ENCODE measurements at regions not wholly inside any gene's neighbourhood (a gene's known extent, or its start where the extent isn't known, plus 50 kb on each side); places are given as distances from the start of the nearest gene placed in this dataset.

- Histone ChIP-seq H3K9me2 (replicated peaks; ENCODE audit: insufficient read depth, low read length) (no peaks in the 10 kb centered on the region), H3K27ac (ENCODE audit: low read depth, low read length) (no peak overlapping the region), H3K36me3 (ENCODE audit: low read length) (no peaks in the 10 kb centered on the region), H3K4me2 (ENCODE audit: low read depth, low read length, poor library complexity, severe bottlenecking) (no peak overlapping the region), H3K79me2 (ENCODE audit: insufficient read depth, low read length) (no peaks in the 10 kb centered on the region), H2AFZ (ENCODE audit: low read depth, low read length, severe bottlenecking) (no peak overlapping the region), H4K20me1 (ENCODE audit: low read depth, low read length) (no peaks in the 10 kb centered on the region), H3K4me3 (ENCODE audit: insufficient read depth, low read length, poor library complexity, severe bottlenecking) (no peak overlapping the region), H3F3A (ENCODE audit: insufficient read depth) (no peaks in the 10 kb centered on the region), H3K27me3 (ENCODE audit: low read length) (no peaks in the 10 kb centered on the region), H3K9ac (ENCODE audit: low read length) (no peak overlapping the region), H3K9me3 (ENCODE audit: insufficient read depth, low read length) (no peaks in the 10 kb centered on the region)
- TF ChIP-seq CTCF (IDR thresholded peaks at IDR 0.05; ENCODE audit: insufficient read depth, low read length, poor library complexity, severe bottlenecking), result no peak
Measured at GRCh38 chr2:81545626-81546025, 1241.1 kb upstream of the LRRTM1 start.

- H3K79me2 ChIP-seq (ENCODE audit: insufficient read depth, low read length), result no peaks in the 10 kb centered on the region
- H3K36me3 ChIP-seq (ENCODE audit: low read length), result no peaks in the 10 kb centered on the region
- no peak overlapping the region for H2AFZ ChIP-seq (ENCODE audit: low read depth, low read length, severe bottlenecking)
- no peak overlapping the region for H3K4me3 ChIP-seq (ENCODE audit: insufficient read depth, low read length, poor library complexity, severe bottlenecking)
- TF ChIP-seq CTCF (IDR thresholded peaks at IDR 0.05; ENCODE audit: insufficient read depth, low read length, poor library complexity, severe bottlenecking) (no peak), EZH2phosphoT487 (conservative IDR thresholded peaks at IDR 0.05; ENCODE audit: low read length) (no peak)
- no peaks in the 10 kb centered on the region for H4K20me1 ChIP-seq (ENCODE audit: low read depth, low read length)
- no peaks in the 10 kb centered on the region for H3F3A ChIP-seq (ENCODE audit: insufficient read depth)
- no peaks in the 10 kb centered on the region for H3K27me3 ChIP-seq (ENCODE audit: low read length)
- no peak overlapping the region for H3K4me2 ChIP-seq (ENCODE audit: low read depth, low read length, poor library complexity, severe bottlenecking)
- no peak overlapping the region for H3K27ac ChIP-seq (ENCODE audit: low read depth, low read length)
- no peaks in the 10 kb centered on the region for H3K9me2 ChIP-seq (replicated peaks; ENCODE audit: insufficient read depth, low read length)
- no peak overlapping the region for H3K9ac ChIP-seq (ENCODE audit: low read length)
- no peaks in the 10 kb centered on the region for H3K9me3 ChIP-seq (ENCODE audit: insufficient read depth, low read length)
Measured at GRCh38 chr2:81542119-81542518, 1237.6 kb upstream of the LRRTM1 start.

GRCh38 chr2:81529944-81530343 lies 1225.4 kb upstream of the LRRTM1 start:
- no peaks in the 10 kb centered on the region for H3K27me3 ChIP-seq (ENCODE audit: low read length)
- no peak overlapping the region for H3K27ac ChIP-seq (ENCODE audit: low read depth, low read length)
- H3K9me2 ChIP-seq (replicated peaks; ENCODE audit: insufficient read depth, low read length), result no peaks in the 10 kb centered on the region
- no peak overlapping the region for H3K4me2 ChIP-seq (ENCODE audit: low read depth, low read length, poor library complexity, severe bottlenecking)
- no peaks in the 10 kb centered on the region for H3K79me2 ChIP-seq (ENCODE audit: insufficient read depth, low read length)
- H3K4me3 ChIP-seq (ENCODE audit: insufficient read depth, low read length, poor library complexity, severe bottlenecking), result no peak overlapping the region
- no peaks in the 10 kb centered on the region for H4K20me1 ChIP-seq (ENCODE audit: low read depth, low read length)
- H3F3A ChIP-seq (ENCODE audit: insufficient read depth), result no peaks in the 10 kb centered on the region
- TF ChIP-seq CTCF (IDR thresholded peaks at IDR 0.05; ENCODE audit: insufficient read depth, low read length, poor library complexity, severe bottlenecking) (no peak), EZH2phosphoT487 (conservative IDR thresholded peaks at IDR 0.05; ENCODE audit: low read length) (no peak)
- H3K9ac ChIP-seq (ENCODE audit: low read length), result no peak overlapping the region
- H3K36me3 ChIP-seq (ENCODE audit: low read length), result no peaks in the 10 kb centered on the region
- H3K9me3 ChIP-seq (ENCODE audit: insufficient read depth, low read length), result no peaks in the 10 kb centered on the region
- H2AFZ ChIP-seq (ENCODE audit: low read depth, low read length, severe bottlenecking), result no peak overlapping the region

Data from SU-DHL-6 (cell line).